Gastroesophageal sphincter (tissue), 4 donors: ENCODE measurements at regions not wholly inside any gene's neighbourhood (a gene's known extent, or its start where the extent isn't known, plus 50 kb on each side); places are given as distances from the start of the nearest gene placed in this dataset.

Experiments used
- ATAC-seq: fragments of 150-250 bp; one replicate; pipeline ENCODE4 v1.9.1; 2016; ENCODE audit warnings: mild to moderate bottlenecking, moderate library complexity
- H3K27ac ChIP-seq, 4 donors: fragments of 200-600 bp; sonication (generic) in 3 of 4; 1 replicate in 3 of 4; 2 replicates in 1 of 4; pipeline ENCODE4 v1.5.1; 2016 to 2019
- H3K27me3 ChIP-seq: fragments of 200-600 bp; sonication (generic); one replicate; pipeline ENCODE4 v1.5.1; 2019
- H3K36me3 ChIP-seq, 2 donors: fragments of 200-600 bp; sonication (generic); one replicate each; pipeline ENCODE4 v1.5.1; 2019; ENCODE audit warnings: control low read depth in 1 of 2
- H3K4me1 ChIP-seq, 3 donors: fragments of 200-600 bp; sonication (generic); 1 replicate in 2 of 3; 2 replicates in 1 of 3; pipeline ENCODE4 v1.5.1; 2016 to 2019; ENCODE audit warnings: control low read depth in 2 of 3
- H3K4me3 ChIP-seq, 2 donors: fragments of 200-600 bp; sonication (generic); one replicate each; pipeline ENCODE4 v1.5.1; 2019; ENCODE audit warnings: mild to moderate bottlenecking in 1 of 2, moderate library complexity in 1 of 2
- H3K9me3 ChIP-seq, 3 donors: fragments of 200-600 bp; sonication (generic); one replicate each; pipeline ENCODE4 v1.5.1; 2017 to 2019; ENCODE audit warnings: control low read depth in 2 of 3
- EP300 ChIP-seq: sonication (generic); formaldehyde crosslinking; IDR thresholded peaks from one replicate; pipeline ENCODE4 v1.6.1; 2017; ENCODE audit warnings: antibody characterized with exemption, mild to moderate bottlenecking
- POLR2A ChIP-seq, 2 donors: fragments of 450-650 bp; IDR thresholded peaks; one replicate each; pipeline ENCODE4 v1.6.1; 2017; ENCODE audit warnings: antibody characterized with exemption in 2 of 2, mild to moderate bottlenecking in 2 of 2, moderate library complexity in 1 of 2
- POLR2AphosphoS5 ChIP-seq: sonication (generic); formaldehyde crosslinking; IDR thresholded peaks from one replicate; pipeline ENCODE4 v1.6.1; 2017; ENCODE audit warnings: antibody characterized with exemption
- WGBS, 2 donors: methylation state at CpG; one replicate each; pipeline ENCODE4 v1.1.5; 2018; ENCODE audit warnings: low coverage in 1 of 2; 5-methylcytosine and 5-hydroxymethylcytosine counted together
- TF ChIP-seq, protein P1 (sequence below), 4 experiments: fragments of 200-600 bp in 2 of 4; fragments of 450-650 bp in 2 of 4; sonication (generic) in 1 of 4; IDR thresholded peaks; one replicate each; pipeline ENCODE4 v1.5.1; 2017 to 2019; ENCODE audit warnings: antibody characterized with exemption in 4 of 4, mild to moderate bottlenecking in 2 of 4, moderate library complexity in 2 of 4

DNA sequence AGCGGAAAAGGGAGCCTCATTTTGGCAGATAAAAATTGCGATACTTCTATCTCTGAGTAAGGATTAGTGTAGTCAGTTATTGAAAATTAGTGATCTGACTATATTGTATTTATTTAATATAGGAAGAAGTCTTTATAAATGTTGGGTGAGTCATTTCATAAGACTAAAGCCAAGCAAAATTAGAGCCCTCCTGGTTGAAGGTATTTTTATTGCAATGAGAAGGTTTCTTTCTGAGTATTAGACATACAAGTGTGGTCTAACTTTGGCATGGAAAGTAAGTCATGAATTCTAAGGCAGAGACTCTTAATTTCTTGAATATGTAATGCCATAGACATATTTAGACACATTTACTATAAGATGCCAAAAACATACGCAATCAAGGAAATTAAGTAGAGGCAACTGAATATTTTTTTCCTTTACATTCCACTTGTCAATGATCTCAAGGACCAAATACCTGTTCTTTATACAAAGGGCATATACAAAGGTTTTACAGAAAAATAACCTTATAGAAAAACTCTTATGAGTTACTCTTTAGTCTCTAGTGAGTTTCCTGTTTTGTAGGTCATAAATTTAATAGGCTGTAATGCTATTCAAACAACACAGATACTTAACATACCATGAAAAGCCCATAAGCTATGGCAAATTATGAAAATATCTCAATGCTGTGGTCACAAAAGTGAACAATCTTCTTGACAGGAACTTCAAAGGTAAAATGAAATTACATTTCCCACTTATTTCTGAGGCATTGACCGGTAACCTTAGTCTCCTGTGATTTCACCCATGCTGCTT is 156.6 kb upstream of the BTG1 start:
- Histone ChIP-seq H3K4me1 (peaks cover 0 to 10% (median 0%) of the 10 kb centered on the region in 3 donors), H3K27ac (no peak overlapping the region), H3K36me3 (no peaks in the 10 kb centered on the region), H3K9me3 (no peaks in the 10 kb centered on the region), H3K4me3 (no peak overlapping the region), H3K27me3 (no peaks in the 10 kb centered on the region)
- no peak for TF ChIP-seq EP300
- no peak for TF ChIP-seq POLR2A (IDR thresholded peaks at IDR 0.05)
- no peak for TF ChIP-seq POLR2AphosphoS5
- TF ChIP-seq, protein P1, sequence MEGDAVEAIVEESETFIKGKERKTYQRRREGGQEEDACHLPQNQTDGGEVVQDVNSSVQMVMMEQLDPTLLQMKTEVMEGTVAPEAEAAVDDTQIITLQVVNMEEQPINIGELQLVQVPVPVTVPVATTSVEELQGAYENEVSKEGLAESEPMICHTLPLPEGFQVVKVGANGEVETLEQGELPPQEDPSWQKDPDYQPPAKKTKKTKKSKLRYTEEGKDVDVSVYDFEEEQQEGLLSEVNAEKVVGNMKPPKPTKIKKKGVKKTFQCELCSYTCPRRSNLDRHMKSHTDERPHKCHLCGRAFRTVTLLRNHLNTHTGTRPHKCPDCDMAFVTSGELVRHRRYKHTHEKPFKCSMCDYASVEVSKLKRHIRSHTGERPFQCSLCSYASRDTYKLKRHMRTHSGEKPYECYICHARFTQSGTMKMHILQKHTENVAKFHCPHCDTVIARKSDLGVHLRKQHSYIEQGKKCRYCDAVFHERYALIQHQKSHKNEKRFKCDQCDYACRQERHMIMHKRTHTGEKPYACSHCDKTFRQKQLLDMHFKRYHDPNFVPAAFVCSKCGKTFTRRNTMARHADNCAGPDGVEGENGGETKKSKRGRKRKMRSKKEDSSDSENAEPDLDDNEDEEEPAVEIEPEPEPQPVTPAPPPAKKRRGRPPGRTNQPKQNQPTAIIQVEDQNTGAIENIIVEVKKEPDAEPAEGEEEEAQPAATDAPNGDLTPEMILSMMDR (IDR thresholded peaks at IDR 0.05) = no peak
- ATAC-seq = no peak
- 96 to 99% methylated on average over 4 of the region's 4 CpGs for WGBS, 2 donors

DNA sequence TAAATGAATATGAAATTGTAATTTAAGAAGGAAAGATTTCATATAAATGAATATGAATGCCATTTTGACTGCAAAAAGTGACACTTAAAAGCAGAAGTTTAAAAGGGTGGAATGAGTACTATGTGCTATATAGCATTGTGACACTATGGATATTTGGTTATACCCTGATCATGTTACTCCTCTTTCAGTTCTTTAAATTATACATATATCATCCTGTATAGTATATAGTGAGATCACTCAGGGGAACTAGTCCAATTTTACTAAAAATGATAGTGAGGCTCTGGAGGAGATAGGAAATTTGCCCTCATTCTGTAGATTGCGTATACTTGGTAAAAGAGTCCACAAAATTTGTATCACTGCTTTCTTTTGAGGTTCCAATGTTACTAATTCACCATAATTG is 155.7 kb upstream of the BTG1 start:
- TF ChIP-seq, protein P1 (IDR thresholded peaks at IDR 0.05) = no peak
- no peak for TF ChIP-seq POLR2AphosphoS5
- TF ChIP-seq POLR2A (IDR thresholded peaks at IDR 0.05) = no peak
- TF ChIP-seq EP300 = no peak
- no peak for ATAC-seq
- Histone ChIP-seq H3K4me3 (no peak overlapping the region), H3K36me3 (no peaks in the 10 kb centered on the region), H3K9me3 (no peaks in the 10 kb centered on the region), H3K27me3 (no peaks in the 10 kb centered on the region), H3K27ac (no peak overlapping the region), H3K4me1 (peaks cover 0 to 13% (median 0%) of the 10 kb centered on the region in 3 donors)
- WGBS, 2 donors = 83 to 100% methylated on average over 1 of the region's 1 CpG

DNA sequence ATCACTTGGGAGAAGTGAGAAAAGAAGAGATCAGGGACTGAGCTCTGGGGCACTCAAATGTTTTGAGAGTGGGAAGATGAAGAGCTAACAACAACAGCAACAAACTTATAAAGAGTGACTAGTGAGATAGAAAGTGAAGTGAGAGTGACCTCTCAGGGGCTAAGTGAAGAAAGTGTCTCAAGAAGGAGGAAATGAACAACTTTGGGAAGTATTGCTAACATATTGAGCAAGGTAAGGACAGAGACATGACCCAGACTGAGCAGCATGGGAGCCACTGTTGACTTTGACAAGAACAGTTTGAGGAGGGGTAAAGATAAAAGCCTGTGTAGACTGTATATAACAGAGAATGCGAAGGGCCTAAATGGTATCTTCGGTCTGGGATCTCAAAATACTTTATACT is 155.1 kb upstream of the BTG1 start:
- Histone ChIP-seq H3K27ac (no peak overlapping the region), H3K9me3 (no peaks in the 10 kb centered on the region), H3K4me3 (no peak overlapping the region), H3K4me1 (peaks cover 0 to 13% (median 0%) of the 10 kb centered on the region in 3 donors), H3K27me3 (no peaks in the 10 kb centered on the region), H3K36me3 (no peaks in the 10 kb centered on the region)
- no peak for TF ChIP-seq POLR2AphosphoS5
- no peak for ATAC-seq
- WGBS, 2 donors = 97 to 100% methylated on average over 2 of the region's 2 CpGs

DNA sequence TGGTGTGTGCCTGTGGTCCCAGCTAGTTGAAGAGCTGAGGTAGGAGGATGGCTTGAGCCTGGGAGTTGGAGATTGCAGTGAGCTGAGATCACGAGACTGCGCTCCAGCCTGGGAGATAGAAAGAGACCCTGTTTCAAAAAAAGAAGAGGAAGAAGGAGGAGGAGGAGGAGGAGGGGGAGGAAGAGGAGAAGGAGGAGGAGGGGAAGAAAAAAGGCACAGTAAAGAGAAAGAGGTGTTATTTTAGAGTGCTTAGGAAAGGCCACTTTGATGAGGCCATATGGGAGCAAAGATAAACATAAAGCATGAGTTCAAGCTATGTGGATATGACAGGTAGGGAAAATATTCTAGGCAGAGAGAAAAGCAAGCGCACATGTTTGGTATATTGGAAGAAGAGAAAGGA is 154.1 kb upstream of the BTG1 start:
- Histone ChIP-seq H3K4me3 (no peak overlapping the region), H3K36me3 (no peaks in the 10 kb centered on the region), H3K27me3 (no peaks in the 10 kb centered on the region), H3K9me3 (no peaks in the 10 kb centered on the region), H3K4me1 (peaks cover 0 to 11% (median 0%) of the 10 kb centered on the region in 3 donors), H3K27ac (no peak overlapping the region)
- no peak for ATAC-seq
- 67 to 92% methylated on average over 3 of the region's 3 CpGs for WGBS, 2 donors
- TF ChIP-seq POLR2AphosphoS5 (no peak), POLR2A (IDR thresholded peaks at IDR 0.05) (no peak), EP300 (no peak)
- TF ChIP-seq, protein P1 (IDR thresholded peaks at IDR 0.05) = no peak

DNA sequence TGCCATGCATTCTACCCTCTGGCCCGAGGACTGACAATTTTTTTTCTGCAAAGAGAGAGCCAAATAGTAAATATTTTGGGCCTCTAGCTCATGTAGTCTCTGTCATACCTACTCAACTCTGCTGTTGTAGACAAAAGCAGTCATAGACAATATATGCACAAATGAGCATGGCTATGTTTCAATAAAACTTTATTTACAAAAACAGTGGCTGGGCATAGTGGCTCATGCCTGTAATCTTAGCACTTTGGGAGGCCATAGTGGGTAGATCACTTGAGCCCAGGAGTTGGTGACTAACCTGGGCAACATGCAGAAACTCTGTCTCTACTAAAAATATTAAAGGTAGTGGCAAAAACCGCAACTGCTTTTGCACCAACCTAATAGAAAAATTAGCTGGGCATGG is 153.7 kb upstream of the BTG1 start:
- Histone ChIP-seq H3K4me3 (no peak overlapping the region), H3K27me3 (no peaks in the 10 kb centered on the region), H3K27ac (no peak overlapping the region), H3K9me3 (no peaks in the 10 kb centered on the region), H3K4me1 (peaks cover 0 to 7% (median 0%) of the 10 kb centered on the region in 3 donors), H3K36me3 (no peaks in the 10 kb centered on the region)
- no peak for TF ChIP-seq POLR2AphosphoS5
- no peak for TF ChIP-seq POLR2A (IDR thresholded peaks at IDR 0.05)
- no peak for TF ChIP-seq EP300
- TF ChIP-seq, protein P1 (IDR thresholded peaks at IDR 0.05) = no peak
- WGBS, 2 donors = 50 to 93% methylated on average over 2 of the region's 2 CpGs
- ATAC-seq = no peak
